Liver (tissue), 7 donors: ENCODE measurements at regions not wholly inside any gene's neighbourhood (a gene's known extent, or its start where the extent isn't known, plus 50 kb on each side); places are given as distances from the start of the nearest gene placed in this dataset.

Source experiments
- DNase-seq: peaks from one replicate; pipeline ENCODE4 v3.0.0-alpha.2; 2017; ENCODE audit warnings: low spot score
- H3K27ac ChIP-seq, 2 donors: one replicate each; pipeline ENCODE4 v1.7.0; 2013; ENCODE audit warnings: inconsistent platforms in 2 of 2, low read length in 2 of 2, control low read depth in 1 of 2, low read depth in 1 of 2, mild to moderate bottlenecking in 1 of 2
- H3K27me3 ChIP-seq, 4 donors: one replicate each; pipeline versions ENCODE4 v1.6.1 to v1.7.0; 2013; ENCODE audit warnings: low read length in 3 of 4, inconsistent platforms in 1 of 4, mild to moderate bottlenecking in 1 of 4, moderate library complexity in 1 of 4; ENCODE audit not compliant: control insufficient read depth in 4 of 4, insufficient read depth in 4 of 4
- H3K36me3 ChIP-seq, 4 donors: one replicate each; pipeline versions ENCODE4 v1.6.1 to v1.7.0; 2013; ENCODE audit warnings: low read length in 3 of 4, mild to moderate bottlenecking in 3 of 4, low read depth in 1 of 4, moderate library complexity in 1 of 4; ENCODE audit not compliant: control insufficient read depth in 4 of 4, insufficient read depth in 3 of 4
- H3K4me1 ChIP-seq, 4 donors: one replicate each; pipeline versions ENCODE4 v1.6.1 to v1.7.0; 2013; ENCODE audit warnings: low read length in 3 of 4, mild to moderate bottlenecking in 3 of 4, moderate library complexity in 1 of 4; ENCODE audit not compliant: control insufficient read depth in 4 of 4, insufficient read depth in 4 of 4
- H3K4me3 ChIP-seq, 3 donors: one replicate each; pipeline versions ENCODE4 v1.6.1 to v1.7.0; 2013; ENCODE audit warnings: low read length in 3 of 3, control low read depth in 1 of 3, low read depth in 1 of 3, mild to moderate bottlenecking in 1 of 3
- H3K9ac ChIP-seq, 2 donors: one replicate each; pipeline ENCODE4 v1.7.0; 2013; ENCODE audit warnings: low read length in 2 of 2, mild to moderate bottlenecking in 2 of 2, moderate library complexity in 2 of 2, control low read depth in 1 of 2, low read depth in 1 of 2
- H3K9me3 ChIP-seq, 4 donors: one replicate each; pipeline versions ENCODE4 v1.6.1 to v1.7.0; 2013; ENCODE audit warnings: low read length in 3 of 4; ENCODE audit not compliant: control insufficient read depth in 4 of 4
- ATF3 ChIP-seq: IDR thresholded peaks from 2 replicates; pipeline ENCODE4 v1.6.1; 2016; ENCODE audit warnings: antibody characterized with exemption
- EGR1 ChIP-seq, 2 donors: IDR thresholded peaks; 2 replicates each; pipeline ENCODE4 v1.6.1; 2016 to 2018; ENCODE audit warnings: antibody characterized with exemption in 2 of 2, low read depth in 2 of 2
- FOXA1 ChIP-seq: IDR thresholded peaks from 2 replicates; pipeline ENCODE4 v1.6.1; 2016; ENCODE audit warnings: antibody characterized with exemption
- FOXA2 ChIP-seq: IDR thresholded peaks from 2 replicates; pipeline ENCODE4 v1.6.1; 2016; ENCODE audit warnings: antibody characterized with exemption
- GABPA ChIP-seq, 2 donors: IDR thresholded peaks in 1 of 2; conservative IDR thresholded peaks in 1 of 2; 2 replicates each; pipeline ENCODE4 v1.6.1; 2016; ENCODE audit warnings: antibody characterized with exemption in 2 of 2, mild to moderate bottlenecking in 1 of 2, moderate library complexity in 1 of 2
- HNF4A ChIP-seq, 2 donors: conservative IDR thresholded peaks; 2 replicates each; pipeline ENCODE4 v1.6.1; 2016; ENCODE audit warnings: antibody characterized with exemption in 2 of 2, mild to moderate bottlenecking in 2 of 2
- JUND ChIP-seq, 2 donors: IDR thresholded peaks; 2 replicates each; pipeline ENCODE4 v1.6.1; 2016; ENCODE audit warnings: antibody characterized with exemption in 2 of 2
- MAX ChIP-seq: IDR thresholded peaks from 2 replicates; pipeline ENCODE4 v1.6.1; 2016; ENCODE audit warnings: antibody characterized with exemption
- NR2F2 ChIP-seq: IDR thresholded peaks from 2 replicates; pipeline ENCODE4 v1.6.1; 2016; ENCODE audit warnings: antibody characterized with exemption
- RAD21 ChIP-seq, 2 donors: IDR thresholded peaks; 2 replicates each; pipeline ENCODE4 v1.6.1; 2016; ENCODE audit warnings: antibody characterized with exemption in 2 of 2, mild to moderate bottlenecking in 2 of 2
- REST ChIP-seq: IDR thresholded peaks from 2 replicates; pipeline ENCODE4 v1.6.1; 2016; ENCODE audit warnings: antibody characterized with exemption, mild to moderate bottlenecking
- RXRA ChIP-seq, 2 donors: IDR thresholded peaks; 2 replicates each; pipeline ENCODE4 v1.6.1; 2017 to 2018; ENCODE audit warnings: antibody characterized with exemption in 2 of 2, mild to moderate bottlenecking in 1 of 2
- SP1 ChIP-seq: IDR thresholded peaks from 2 replicates; pipeline ENCODE4 v1.6.1; 2018; ENCODE audit warnings: antibody characterized with exemption, mild to moderate bottlenecking
- YY1 ChIP-seq: IDR thresholded peaks from 2 replicates; pipeline ENCODE4 v1.6.1; 2016; ENCODE audit warnings: antibody characterized with exemption, mild to moderate bottlenecking
- ZBTB33 ChIP-seq: IDR thresholded peaks from 2 replicates; pipeline ENCODE4 v1.6.1; 2016; ENCODE audit warnings: antibody characterized with exemption
- WGBS: extraction: QIAGEN DNeasy Blood & Tissue Kit; methylation state at CpG from one replicate; pipeline ENCODE4 v1.1.7; 2013; 5-methylcytosine and 5-hydroxymethylcytosine counted together
- donor health status: healthy.
- donor health status: healthy.
- donor health status: healthy.
- donor health status: healthy.

- H3K27ac ChIP-seq, result no peak overlapping the region
- H3K4me3 ChIP-seq, result no peak overlapping the region
- H3K36me3 ChIP-seq, result no peaks in the 10 kb centered on the region
- no peak overlapping the region for H3K9ac ChIP-seq
- DNase-seq, result no peak
- H3K9me3 ChIP-seq, result peaks cover 0 to 1% (median 0%) of the 10 kb centered on the region in 4 donors
- H3K4me1 ChIP-seq, result no peaks in the 10 kb centered on the region
- TF ChIP-seq EGR1 (IDR thresholded peaks at IDR 0.05; ENCODE audit: low read depth in 2 of 2), result no peak
- no peak for TF ChIP-seq ATF3
- no peak for TF ChIP-seq GABPA (IDR thresholded peaks at IDR 0.05 in 1 of 2, conservative IDR thresholded peaks at IDR 0.05 in 1 of 2)
- TF ChIP-seq YY1, result no peak
- TF ChIP-seq ZBTB33, result no peak
- no peak for TF ChIP-seq REST
- no peak for TF ChIP-seq FOXA2
- no peak for TF ChIP-seq MAX
- TF ChIP-seq RAD21 (IDR thresholded peaks at IDR 0.05), result no peak
- no peak for TF ChIP-seq HNF4A (conservative IDR thresholded peaks at IDR 0.05)
- no peak for TF ChIP-seq RXRA (IDR thresholded peaks at IDR 0.05)
- TF ChIP-seq NR2F2, result no peak
- TF ChIP-seq SP1, result no peak
- no peak for TF ChIP-seq FOXA1
- H3K27me3 ChIP-seq, result no peaks in the 10 kb centered on the region
Measured at GRCh38 chr3:99322551-99322950, 315.8 kb upstream of the COL8A1 start.

GRCh38 chr3:99321261-99321660 is 317.1 kb upstream of the COL8A1 start:
- H3K9ac ChIP-seq, result no peak overlapping the region
- no peak overlapping the region for H3K4me3 ChIP-seq
- no peaks in the 10 kb centered on the region for H3K4me1 ChIP-seq
- no peaks in the 10 kb centered on the region for H3K27me3 ChIP-seq
- TF ChIP-seq YY1, result no peak
- no peak for TF ChIP-seq RXRA (IDR thresholded peaks at IDR 0.05)
- TF ChIP-seq FOXA1, result no peak
- no peak for TF ChIP-seq FOXA2
- TF ChIP-seq EGR1 (IDR thresholded peaks at IDR 0.05; ENCODE audit: low read depth in 2 of 2), result no peak
- no peak for TF ChIP-seq REST
- TF ChIP-seq JUND (IDR thresholded peaks at IDR 0.05), result no peak
- TF ChIP-seq SP1, result no peak
- 63% methylated on average over 1 of the region's 1 CpG for WGBS
- H3K9me3 ChIP-seq, result peaks cover 0 to 1% (median 0%) of the 10 kb centered on the region in 4 donors
- H3K36me3 ChIP-seq, result no peaks in the 10 kb centered on the region
- no peak for DNase-seq
- no peak overlapping the region for H3K27ac ChIP-seq
